PC-3 (cell line): ENCODE measurements at regions not wholly inside any gene's neighbourhood (a gene's known extent, or its start where the extent isn't known, plus 50 kb on each side); places are given as distances from the start of the nearest gene placed in this dataset.

Experiments
- ATAC-seq: fragments of 200-7000 bp; cut with Tn5 transposase; 2 replicates; pipeline ENCODE4 v1.9.1; 2020; ENCODE audit warnings: mild to moderate bottlenecking, moderate library complexity
- BruUV-seq: library from RNA; stranded (reverse); fragments of 400-500 nt; replicated peaks from 2 replicates; lab custom pipeline; 2021; lab: Mats Ljungman, UMichigan
- CTCF ChIA-PET: fragments of 300-600 bp; sonication (Branson Sonifier 250); formaldehyde crosslinking; loops from one replicate; lab custom pipeline; 2022; ENCODE audit warnings: antibody characterized with exemption; lab: Charles Lee
- POLR2A ChIA-PET: fragments of 300-600 bp; sonication (Branson Sonifier 250); formaldehyde crosslinking; loops from one replicate; lab custom pipeline; 2022; ENCODE audit warnings: antibody characterized with exemption; ENCODE audit not compliant: unreplicated experiment; lab: Charles Lee
- DNase-seq: peaks from one replicate; pipeline ENCODE4 v3.0.0-alpha.2; 2015
- H2AFZ ChIP-seq: fragments of 300-600 bp; sonication (generic); 2 replicates; pipeline ENCODE4 v1.6.0; 2016; ENCODE audit warnings: antibody characterized with exemption, low read length
- H3F3A ChIP-seq: fragments of 300-600 bp; sonication (generic); one replicate; pipeline ENCODE4 v1.6.0; 2017; ENCODE audit warnings: antibody characterized with exemption, low read length, control low read depth, mild to moderate bottlenecking; ENCODE audit not compliant: unreplicated experiment
- H3K27ac ChIP-seq: fragments of 300-600 bp; sonication (generic); 2 replicates; pipeline ENCODE4 v1.5.1; 2016; ENCODE audit warnings: mild to moderate bottlenecking, low read length
- H3K27me3 ChIP-seq: fragments of 300-600 bp; sonication (generic); 2 replicates; pipeline ENCODE4 v1.6.1; 2016; ENCODE audit warnings: low read length, mixed read lengths
- H3K36me3 ChIP-seq: fragments of 300-600 bp; sonication (generic); 2 replicates; pipeline ENCODE4 v1.6.1; 2016; ENCODE audit warnings: low read depth, mixed run types, low read length, mixed read lengths
- H3K4me1 ChIP-seq: fragments of 300-600 bp; sonication (generic); 2 replicates; pipeline ENCODE4 v1.5.1; 2016; ENCODE audit warnings: low read length; ENCODE audit not compliant: insufficient read depth
- H3K4me2 ChIP-seq: fragments of 300-600 bp; sonication (generic); 2 replicates; pipeline ENCODE4 v1.6.0; 2016; ENCODE audit warnings: low read length
- H3K4me3 ChIP-seq: fragments of 300-600 bp; sonication (generic); 2 replicates; pipeline ENCODE4 v1.5.1; 2016; ENCODE audit warnings: mild to moderate bottlenecking, low read length, mixed read lengths
- H3K79me2 ChIP-seq: fragments of 300-600 bp; sonication (generic); 2 replicates; pipeline ENCODE4 v1.6.1; 2017; ENCODE audit warnings: low read length, mixed read lengths
- H3K9ac ChIP-seq: fragments of 300-600 bp; sonication (generic); 2 replicates; pipeline ENCODE4 v1.6.0; 2016; ENCODE audit warnings: mild to moderate bottlenecking, low read length
- H3K9me2 ChIP-seq: fragments of 300-600 bp; sonication (generic); replicated peaks from 2 replicates; pipeline ENCODE4 v1.6.1; 2016; ENCODE audit warnings: mixed run types, low read length, mixed read lengths
- H3K9me3 ChIP-seq: fragments of 300-600 bp; sonication (generic); 2 replicates; pipeline ENCODE4 v1.6.1; 2016; ENCODE audit warnings: low read length, mixed read lengths
- H4K20me1 ChIP-seq: fragments of 300-600 bp; sonication (generic); 2 replicates; pipeline ENCODE4 v1.6.1; 2016; ENCODE audit warnings: low read length, mixed read lengths
- EZH2 ChIP-seq: fragments of 300-600 bp; sonication (generic); IDR thresholded peaks from one replicate; pipeline ENCODE4 v1.6.1; 2017; ENCODE audit warnings: antibody characterized with exemption, mild to moderate bottlenecking, low read length; ENCODE audit not compliant: unreplicated experiment
- EZH2phosphoT487 ChIP-seq: fragments of 300-600 bp; sonication (generic); IDR thresholded peaks from 2 replicates; pipeline ENCODE4 v1.6.1; 2018; ENCODE audit warnings: mild to moderate bottlenecking, antibody characterized with exemption, low read length, borderline replicate concordance
- intact Hi-C: fragments of 100-400 bp; cut with micrococcal nuclease; formaldehyde crosslinking; loops from 2 replicates; pipeline ENCODE4 v1.9.0; 2023
- TF ChIP-seq, protein P1 (sequence below): fragments of 300-600 bp; sonication (generic); conservative IDR thresholded peaks from 2 replicates; pipeline ENCODE4 v1.5.1; 2017; ENCODE audit warnings: antibody characterized with exemption, low read depth, mild to moderate bottlenecking, low read length

DNA sequence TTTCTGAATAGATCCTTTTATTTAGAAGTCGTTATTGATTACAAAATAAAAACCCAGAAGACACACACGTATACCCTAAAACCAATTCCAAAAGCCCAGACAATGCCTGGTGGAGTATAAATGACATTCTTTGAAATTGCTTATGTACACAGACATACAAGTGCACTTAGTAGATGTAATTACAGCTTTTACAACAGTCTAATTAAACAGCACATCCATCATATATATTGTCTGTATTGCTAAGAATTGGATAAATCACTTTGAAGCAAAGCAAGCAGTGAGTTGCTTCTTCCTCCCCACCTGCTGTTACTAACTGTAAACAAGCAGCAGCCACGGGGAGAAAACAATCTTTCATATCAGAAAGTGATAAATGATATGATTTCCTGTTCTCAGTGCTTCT, 645.7 kb downstream of the TLL1 start:
- DNase-seq, result no peak

DNA sequence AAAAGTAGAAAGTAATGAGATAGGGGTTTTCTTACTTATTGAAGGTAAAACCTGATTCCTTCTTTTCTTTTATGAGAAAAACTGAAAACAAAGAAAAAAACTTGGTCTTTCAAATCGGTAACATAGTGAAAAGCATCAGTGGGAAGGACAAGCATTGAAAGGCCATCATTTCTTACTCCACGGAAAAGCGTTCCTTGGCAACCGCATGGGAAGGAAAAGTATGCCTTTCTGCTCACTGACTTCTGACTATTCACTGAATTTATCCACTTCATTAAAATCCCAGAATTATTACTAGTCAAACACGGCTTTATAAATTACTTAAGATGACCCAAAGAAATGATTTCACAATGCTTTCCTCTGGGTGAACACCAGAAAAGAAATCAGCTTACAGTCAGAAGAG, 646.7 kb downstream of the TLL1 start:
- H3K9ac ChIP-seq, result no peak overlapping the region
- no TSS peak for BruUV-seq
- no peaks in the 10 kb centered on the region for H3K27me3 ChIP-seq
- H3K4me2 ChIP-seq, result no peak overlapping the region
- H3K4me3 ChIP-seq, result no peak overlapping the region
- no peak for DNase-seq
- no peak for ATAC-seq
- H3F3A ChIP-seq, result no peaks in the 10 kb centered on the region
- POLR2A ChIA-PET, result no interaction called here
- TF ChIP-seq EZH2, result no peak
- TF ChIP-seq, protein P1, sequence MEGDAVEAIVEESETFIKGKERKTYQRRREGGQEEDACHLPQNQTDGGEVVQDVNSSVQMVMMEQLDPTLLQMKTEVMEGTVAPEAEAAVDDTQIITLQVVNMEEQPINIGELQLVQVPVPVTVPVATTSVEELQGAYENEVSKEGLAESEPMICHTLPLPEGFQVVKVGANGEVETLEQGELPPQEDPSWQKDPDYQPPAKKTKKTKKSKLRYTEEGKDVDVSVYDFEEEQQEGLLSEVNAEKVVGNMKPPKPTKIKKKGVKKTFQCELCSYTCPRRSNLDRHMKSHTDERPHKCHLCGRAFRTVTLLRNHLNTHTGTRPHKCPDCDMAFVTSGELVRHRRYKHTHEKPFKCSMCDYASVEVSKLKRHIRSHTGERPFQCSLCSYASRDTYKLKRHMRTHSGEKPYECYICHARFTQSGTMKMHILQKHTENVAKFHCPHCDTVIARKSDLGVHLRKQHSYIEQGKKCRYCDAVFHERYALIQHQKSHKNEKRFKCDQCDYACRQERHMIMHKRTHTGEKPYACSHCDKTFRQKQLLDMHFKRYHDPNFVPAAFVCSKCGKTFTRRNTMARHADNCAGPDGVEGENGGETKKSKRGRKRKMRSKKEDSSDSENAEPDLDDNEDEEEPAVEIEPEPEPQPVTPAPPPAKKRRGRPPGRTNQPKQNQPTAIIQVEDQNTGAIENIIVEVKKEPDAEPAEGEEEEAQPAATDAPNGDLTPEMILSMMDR, result no peak
- CTCF ChIA-PET, result no interaction called here
- H3K9me2 ChIP-seq, result no peaks in the 10 kb centered on the region
- no peak overlapping the region for H2AFZ ChIP-seq
- H3K27ac ChIP-seq, result no peak overlapping the region
- intact Hi-C loops, result no loop called here
- no peaks in the 10 kb centered on the region for H3K36me3 ChIP-seq
- H3K79me2 ChIP-seq, result no peaks in the 10 kb centered on the region
- no peaks in the 10 kb centered on the region for H3K4me1 ChIP-seq
- no peaks in the 10 kb centered on the region for H3K9me3 ChIP-seq
- no peaks in the 10 kb centered on the region for H4K20me1 ChIP-seq

More for the DNA sequence above, 645.7 kb downstream of the TLL1 start:
- no peak overlapping the region for H3K4me2 ChIP-seq
- H4K20me1 ChIP-seq, result no peaks in the 10 kb centered on the region
- H3K9me3 ChIP-seq, result no peaks in the 10 kb centered on the region
- no peak for ATAC-seq
- intact Hi-C loops, result no loop called here
- no peak overlapping the region for H3K27ac ChIP-seq
- CTCF ChIA-PET, result no interaction called here
- H3K27me3 ChIP-seq, result no peaks in the 10 kb centered on the region
- POLR2A ChIA-PET, result no interaction called here
- no peaks in the 10 kb centered on the region for H3K4me1 ChIP-seq
- H3K9me2 ChIP-seq, result no peaks in the 10 kb centered on the region
- no peaks in the 10 kb centered on the region for H3K36me3 ChIP-seq
- TF ChIP-seq EZH2, result no peak
- TF ChIP-seq, protein P1, result no peak
- no peak for TF ChIP-seq EZH2phosphoT487
- no peaks in the 10 kb centered on the region for H3K79me2 ChIP-seq
- no peak overlapping the region for H2AFZ ChIP-seq
- no TSS peak for BruUV-seq
- no peaks in the 10 kb centered on the region for H3F3A ChIP-seq
- no peak overlapping the region for H3K4me3 ChIP-seq
- no peak overlapping the region for H3K9ac ChIP-seq

DNA sequence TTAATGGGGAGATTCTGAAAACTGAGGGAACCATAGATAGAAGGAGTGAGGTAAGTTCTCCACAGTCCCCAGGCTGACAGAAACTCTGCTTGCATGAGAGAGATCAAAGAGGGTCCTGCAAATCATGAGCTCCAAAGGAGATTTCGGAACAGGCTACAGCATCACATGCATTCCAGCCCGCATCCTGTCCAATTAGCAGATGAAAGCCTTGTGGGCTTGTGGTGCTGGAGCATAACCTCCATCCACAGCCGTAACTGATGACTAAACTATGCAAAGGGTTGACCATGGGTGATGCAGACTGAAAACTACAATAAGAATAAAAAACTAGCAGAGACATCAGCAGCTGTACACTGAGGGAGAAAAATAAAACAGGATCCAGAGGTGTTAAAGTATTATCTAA, 654.5 kb downstream of the TLL1 start:
- Histone ChIP-seq H2AFZ (no peak overlapping the region), H3K4me3 (no peak overlapping the region), H3K9me3 (no peaks in the 10 kb centered on the region), H3K9me2 (no peaks in the 10 kb centered on the region), H3F3A (no peaks in the 10 kb centered on the region), H3K27me3 (no peaks in the 10 kb centered on the region), H3K79me2 (no peaks in the 10 kb centered on the region), H3K36me3 (no peaks in the 10 kb centered on the region), H3K4me2 (no peak overlapping the region), H3K9ac (no peak overlapping the region), H4K20me1 (no peaks in the 10 kb centered on the region), H3K4me1 (0 out of 2 replicates have a peak, but pooled peaks cover 4% of the 10 kb centered on the region), H3K27ac (no peak overlapping the region)
- ChIA-PET POLR2A (no interaction called here), CTCF (no interaction called here)
- intact Hi-C loops, result no loop called here
- ATAC-seq (peak; percentile 71), DNase-seq (peak; percentile 39)
- no TSS peak for BruUV-seq
- TF ChIP-seq, protein P1, result no peak
- no peak for TF ChIP-seq EZH2
- no peak for TF ChIP-seq EZH2phosphoT487
